GM21447 (cell line): ENCODE measurements at regions not wholly inside any gene's neighbourhood (a gene's known extent, or its start where the extent isn't known, plus 50 kb on each side); places are given as distances from the start of the nearest gene placed in this dataset.
A peak's percentile ranks its signal among the peaks of the same experiment; 100 is the strongest.
"Not testable (repeated sequence)": the region's sequence is repeated elsewhere in the genome, so short reads cannot be mapped to it uniquely, and the experiment has no call there.

Source experiments
- ATAC-seq: cut with Tn5 transposase; IDR thresholded peaks from one replicate; pipeline ENCODE4 v1.9.1; 2021; ENCODE audit not compliant: unreplicated experiment

DNA sequence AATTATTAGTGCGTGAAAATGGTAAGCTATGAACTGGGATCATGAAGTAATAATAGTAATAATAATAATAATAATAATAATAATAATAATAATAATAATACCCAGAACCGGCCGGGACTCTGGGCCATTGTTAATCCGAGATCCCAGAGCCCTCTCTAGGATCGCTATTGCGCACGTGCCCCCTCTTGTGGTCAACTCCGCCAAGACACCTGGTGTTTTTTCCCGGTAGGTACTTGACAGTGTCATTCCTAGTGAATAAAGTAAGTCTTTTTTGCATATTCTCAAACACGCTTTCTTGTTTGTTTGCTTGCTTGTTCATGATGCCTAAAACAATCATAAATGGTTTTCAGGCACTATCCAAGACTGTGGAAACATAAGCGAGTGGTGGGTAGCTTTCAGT is 513.7 kb downstream of the RPIA start:
- ATAC-seq: peak; percentile 83

DNA sequence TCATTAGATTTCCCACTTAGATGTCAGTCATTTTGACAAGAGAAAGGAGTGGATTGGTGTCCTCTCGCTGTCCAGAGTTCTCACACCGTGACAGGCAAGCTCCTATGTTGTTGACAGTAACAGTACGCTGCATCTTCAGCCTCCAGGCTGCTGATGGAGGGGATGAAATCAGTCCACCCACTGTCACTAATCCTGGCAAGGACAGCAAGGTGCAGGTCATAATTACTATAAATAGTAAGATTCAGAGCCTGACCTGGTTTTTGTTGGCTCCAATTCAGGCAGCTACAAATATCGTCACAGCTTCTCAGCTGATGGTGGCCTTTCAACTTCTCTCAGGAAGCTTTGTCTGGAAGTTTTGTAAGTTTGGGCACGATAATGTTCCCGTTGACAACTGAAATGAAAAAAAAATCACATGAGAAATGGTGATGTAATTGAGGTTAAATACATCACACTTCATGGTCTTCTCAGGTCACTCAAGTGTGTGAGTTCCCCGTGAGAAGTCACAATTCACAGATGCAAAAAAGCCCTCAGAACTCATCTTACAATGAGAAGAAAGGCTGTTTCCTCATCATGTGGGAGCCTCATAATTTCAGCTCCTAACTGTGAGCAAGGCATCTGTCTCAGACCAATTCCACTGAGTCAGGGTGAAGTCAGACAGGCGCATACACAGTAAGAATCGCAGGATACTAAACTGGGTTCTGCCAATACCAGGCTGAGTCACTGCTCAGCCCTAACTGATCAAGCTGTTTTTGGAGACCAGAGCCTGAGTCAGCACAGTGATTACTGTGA is 516.9 kb downstream of the RPIA start:
- ATAC-seq: not testable (repeated sequence)

DNA sequence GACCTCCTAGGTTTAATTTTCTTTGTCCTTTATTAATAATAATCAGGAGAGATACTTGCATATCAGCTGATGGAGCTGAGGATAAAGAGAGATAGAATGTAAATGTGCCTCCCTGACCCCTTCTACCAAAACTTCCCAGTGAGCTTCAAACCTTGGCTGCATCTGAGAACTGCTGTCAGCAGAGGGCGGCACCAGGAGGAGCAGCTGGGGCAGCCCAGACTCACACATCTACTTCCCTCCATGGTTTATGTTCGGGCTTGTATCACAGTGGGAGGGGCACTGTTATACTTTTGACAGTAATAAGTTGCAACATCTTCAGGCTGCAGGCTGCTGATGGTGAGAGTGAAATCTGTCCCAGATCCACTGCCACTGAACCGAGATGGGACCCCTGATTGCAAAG is 521.7 kb downstream of the RPIA start:
- not testable (repeated sequence) for ATAC-seq

DNA sequence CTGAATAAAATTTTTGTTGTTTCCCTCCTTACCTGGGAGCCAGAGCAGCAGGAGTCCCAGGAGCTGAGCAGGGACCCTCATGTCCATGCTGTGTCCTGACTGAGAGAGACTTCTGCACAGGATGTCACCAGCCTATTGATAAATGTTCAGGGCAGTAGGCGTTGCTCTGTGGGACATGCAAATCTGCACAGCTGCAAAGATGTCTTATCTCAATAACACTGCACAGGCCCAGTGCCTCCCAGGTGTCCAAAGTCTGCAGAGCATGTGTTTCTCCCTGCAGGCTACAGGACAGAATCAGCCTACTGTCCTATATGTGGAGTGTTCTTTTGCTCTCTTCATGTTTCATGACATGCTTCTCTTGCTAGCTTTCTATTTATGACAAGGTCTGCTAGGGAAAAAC is 522.3 kb downstream of the RPIA start:
- not testable (repeated sequence) for ATAC-seq

DNA sequence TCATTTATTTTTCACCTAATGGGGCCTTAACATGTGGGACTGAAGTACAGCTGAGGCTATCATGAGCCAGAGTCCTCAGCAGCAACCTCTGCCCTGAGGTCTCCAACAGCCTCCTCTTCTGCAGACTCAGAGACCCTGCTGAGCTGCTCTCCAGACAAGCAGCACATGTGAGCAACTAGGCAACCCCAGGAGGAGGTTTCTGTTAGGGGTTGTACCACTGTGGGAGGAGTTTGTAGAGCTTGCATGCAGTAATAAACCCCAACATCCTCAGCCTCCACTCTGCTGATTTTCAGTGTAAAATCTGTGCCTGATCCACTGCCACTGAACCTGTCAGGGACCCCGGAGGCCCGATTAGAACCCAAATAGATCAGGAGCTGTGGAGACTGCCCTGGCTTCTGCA is 530.0 kb downstream of the RPIA start:
- not testable (repeated sequence) for ATAC-seq

DNA sequence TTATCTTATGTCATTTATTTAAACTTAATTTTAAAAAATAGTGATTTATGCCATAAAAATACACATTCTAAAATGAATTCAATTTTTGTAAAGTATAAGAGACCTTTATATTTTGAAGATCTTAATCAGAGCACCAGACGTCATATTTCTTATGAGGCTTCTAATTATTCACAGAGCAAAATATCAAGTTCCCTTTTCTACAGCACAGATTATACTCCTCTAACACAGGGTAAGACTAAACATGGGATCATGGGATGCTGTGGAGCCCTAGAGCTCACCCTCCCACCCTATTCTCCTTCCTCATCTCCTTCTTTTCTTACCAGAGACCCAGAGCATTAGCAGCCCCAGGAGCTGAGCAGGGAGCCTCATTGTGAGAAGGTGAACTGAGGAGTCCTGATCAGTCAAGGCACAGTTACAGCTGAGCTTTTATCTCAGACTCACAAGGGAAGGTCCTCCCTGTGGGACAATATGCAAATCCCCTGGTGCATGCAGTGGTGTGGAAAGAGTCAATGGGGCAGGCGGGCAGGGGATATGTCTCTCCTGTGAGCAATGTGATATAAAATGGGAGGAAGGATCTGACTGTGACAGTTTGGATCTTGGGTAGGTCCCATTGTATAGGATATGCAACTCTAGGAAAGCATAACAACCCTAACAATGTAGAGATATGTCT is 530.7 kb downstream of the RPIA start:
- ATAC-seq: peak; percentile 70

DNA sequence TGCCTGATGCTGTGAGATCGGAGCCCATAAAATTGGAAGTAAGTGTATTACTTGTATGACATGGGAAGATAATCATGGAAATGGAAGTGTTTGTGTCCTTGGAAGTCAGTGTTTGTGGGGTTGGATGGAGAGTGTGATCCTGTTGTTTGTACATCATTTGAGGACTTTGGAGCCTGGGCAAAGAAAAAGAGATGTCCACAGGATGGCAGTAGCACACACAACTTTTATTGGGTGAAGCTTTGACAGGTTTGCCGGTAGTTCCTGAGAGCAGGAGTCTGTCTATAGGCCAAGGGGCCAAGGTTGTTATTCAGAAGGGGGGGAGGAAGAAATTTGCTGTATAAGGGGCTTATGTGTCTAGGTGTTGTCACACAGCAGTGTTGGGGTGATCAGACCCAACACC is 533.3 kb downstream of the RPIA start:
- ATAC-seq: not testable (repeated sequence)

DNA sequence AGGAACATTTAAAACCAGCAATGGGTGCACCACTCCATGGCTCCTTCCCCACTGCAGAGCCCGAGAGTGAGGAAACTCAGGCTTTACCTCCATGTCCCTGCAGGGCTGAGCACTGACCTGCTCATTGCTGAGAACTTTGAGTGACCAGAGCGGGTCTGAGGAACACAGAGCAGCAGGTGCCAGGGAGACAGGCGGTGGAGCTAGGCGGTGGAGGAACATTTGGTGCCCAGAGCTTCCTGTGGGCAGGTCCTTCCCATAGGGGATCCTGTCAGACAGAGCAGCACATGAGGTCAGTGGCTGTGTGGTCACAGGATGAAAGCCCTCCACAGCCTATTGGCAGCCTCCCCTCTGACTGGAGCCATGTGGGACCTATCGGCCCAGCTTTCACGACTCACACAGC is 538.5 kb downstream of the RPIA start:
- ATAC-seq: not testable (repeated sequence)

DNA sequence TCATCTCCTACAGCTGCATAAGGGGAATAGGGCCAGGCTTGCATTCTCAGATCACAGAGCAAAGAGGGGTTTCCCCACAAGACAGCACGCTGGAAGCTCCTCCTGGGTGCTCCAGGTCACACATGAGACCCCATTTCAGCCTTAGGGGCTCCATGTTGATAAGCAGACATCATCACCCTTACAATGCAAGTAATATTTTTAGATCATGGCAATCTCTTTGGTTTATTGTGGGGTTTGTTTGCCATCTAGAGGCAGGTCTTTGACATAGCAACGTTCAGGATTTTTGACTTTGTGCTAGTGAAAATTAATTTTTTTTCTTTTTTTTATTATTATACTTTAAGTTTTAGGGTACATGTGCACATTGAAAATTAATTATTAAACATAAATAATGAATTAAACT is 539.8 kb downstream of the RPIA start:
- ATAC-seq: not testable (repeated sequence)

DNA sequence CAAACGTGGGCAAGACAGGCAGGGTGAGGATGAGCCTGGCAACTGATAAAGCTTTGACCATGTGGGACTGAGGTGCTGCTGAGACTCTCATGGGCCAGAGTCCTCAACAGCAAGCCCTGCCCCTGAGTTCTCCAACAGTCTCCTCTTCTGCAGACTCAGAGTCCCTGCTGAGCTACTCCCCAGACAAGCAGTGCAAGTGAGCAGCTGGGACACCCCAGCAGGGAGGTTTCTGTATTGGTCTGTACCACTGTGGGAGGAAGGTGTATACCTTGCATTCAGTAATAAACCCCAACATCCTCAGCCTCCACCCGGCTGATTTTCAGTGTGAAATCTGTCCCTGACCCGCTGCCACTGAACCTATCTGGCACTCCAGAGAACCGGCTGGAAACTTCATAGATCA is 542.5 kb downstream of the RPIA start:
- ATAC-seq: not testable (repeated sequence)

DNA sequence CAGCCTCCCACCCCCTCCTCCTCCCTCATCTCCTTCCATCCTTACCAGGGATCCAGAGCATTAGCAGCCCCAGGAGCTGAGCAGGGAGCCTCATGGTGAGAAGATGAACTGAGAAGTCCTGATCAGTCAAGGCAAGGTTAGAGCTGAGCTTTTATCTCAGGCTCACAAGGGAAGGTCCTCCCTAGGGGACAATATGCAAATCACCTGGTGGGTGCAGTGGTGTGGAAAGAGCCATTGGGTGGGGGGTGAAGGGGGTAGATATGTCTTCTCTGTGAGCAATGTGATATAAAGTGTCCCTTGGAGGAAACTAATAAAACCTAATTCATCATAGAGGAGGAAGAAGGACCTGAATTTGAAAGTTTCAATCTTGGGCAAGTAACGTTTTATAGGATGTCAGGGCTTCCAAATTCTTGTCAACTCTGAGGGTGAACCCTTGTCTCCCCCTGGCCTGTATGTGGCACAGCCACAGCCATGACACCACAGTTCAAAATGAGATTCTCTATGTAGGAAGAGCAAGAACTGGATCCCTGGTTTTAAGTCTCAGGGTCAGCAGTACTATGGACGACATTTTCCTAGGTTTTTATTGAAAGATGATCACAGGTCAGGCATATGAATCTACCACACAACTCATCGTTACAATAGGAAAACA is 543.5 kb downstream of the RPIA start:
- not testable (repeated sequence) for ATAC-seq

DNA sequence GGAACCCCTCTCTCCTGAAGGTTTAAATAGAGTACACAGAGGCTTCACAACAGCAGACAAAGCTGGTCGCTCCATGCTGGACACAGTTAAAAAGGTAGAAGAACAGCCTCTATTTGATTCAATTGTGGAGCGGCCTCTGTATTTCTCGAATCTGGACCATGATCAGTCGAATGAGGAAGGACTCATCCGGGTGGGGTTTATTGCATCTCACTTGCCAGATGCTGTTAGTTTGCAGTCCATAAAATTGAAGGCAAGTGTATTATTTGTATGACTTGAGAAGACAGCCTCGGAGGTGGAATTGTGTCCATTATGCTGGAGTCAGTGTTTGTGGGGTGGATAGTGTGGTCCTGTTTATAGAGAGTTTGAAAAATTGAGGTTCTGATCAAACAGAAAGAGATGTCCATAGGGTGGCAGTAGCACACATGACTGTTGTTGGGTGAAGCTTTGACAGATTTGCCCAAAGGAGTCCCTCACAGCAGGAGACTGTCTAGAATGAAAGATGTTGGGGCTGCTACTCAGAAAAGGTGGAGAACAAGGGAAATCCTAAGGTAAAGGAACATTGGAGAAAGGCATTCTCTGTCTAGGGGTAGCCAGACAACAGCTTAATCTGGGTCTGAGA is 545.5 kb downstream of the RPIA start:
- not testable (repeated sequence) for ATAC-seq

DNA sequence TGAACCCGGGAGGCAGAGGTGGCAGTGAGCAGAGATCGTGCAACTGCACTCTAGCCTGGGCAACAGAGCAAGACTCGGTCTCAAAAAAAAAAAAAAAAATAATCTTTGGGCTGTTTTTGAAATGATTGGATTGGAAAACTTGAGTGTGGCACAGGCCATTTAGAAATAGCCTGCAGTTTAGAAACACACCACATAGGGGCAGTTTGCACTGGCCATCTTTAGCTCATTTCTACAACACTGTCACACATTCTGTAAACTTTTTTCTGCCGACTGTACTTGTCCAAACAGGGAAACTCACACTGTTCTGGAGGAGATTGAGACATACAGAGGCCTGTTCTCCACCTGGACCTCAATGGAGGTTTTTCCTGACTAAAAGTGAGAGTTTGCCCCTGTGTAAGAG is 546.3 kb downstream of the RPIA start:
- ATAC-seq: not testable (repeated sequence)

DNA sequence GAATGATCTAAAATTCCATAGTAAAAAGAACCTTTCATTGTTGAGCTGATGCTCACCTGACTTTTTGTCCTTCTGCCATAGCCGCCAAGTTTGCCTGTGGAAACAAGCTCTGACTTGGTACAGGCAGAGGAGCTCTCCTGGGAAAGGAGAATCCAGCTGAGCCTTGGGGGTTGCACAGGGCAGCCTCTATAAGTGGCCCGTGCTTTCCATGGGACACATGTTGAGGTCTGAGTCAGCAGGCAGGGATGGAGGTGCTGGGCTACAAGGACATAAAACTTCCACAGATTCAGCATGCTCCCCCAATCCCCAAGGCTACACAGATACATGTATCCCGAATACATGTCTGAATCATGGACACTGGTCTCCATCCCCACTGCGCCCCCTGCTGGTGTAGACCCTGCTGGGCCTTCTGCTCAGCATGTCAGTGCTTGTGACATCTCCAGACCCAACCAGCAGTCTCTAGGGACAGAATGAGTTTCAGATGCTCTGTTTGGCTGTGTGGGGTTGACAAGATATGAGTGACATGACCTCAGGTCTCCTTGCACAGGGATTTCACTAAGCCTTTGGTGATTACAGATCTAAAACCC is 551.7 kb downstream of the RPIA start:
- ATAC-seq: peak; percentile 94

DNA sequence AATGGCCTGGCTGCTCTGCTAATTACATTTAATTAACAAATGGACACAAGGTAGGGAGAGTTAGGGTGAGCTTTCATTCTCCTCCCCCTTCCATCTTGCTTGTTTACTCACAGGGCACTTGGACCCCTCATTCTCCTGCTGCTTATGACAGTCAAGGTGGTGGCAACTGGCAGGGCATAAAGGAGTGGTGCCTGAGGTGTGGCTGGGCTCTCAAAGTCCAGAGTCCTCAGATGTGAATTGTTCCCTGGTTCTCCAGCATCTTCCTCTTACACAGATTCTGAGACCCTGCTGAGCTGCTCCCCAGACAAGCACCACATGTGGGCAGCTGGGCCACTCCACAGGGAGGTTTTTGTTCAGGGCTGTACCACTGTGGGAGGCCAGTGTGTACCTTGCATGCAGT is 552.9 kb downstream of the RPIA start:
- not testable (repeated sequence) for ATAC-seq

DNA sequence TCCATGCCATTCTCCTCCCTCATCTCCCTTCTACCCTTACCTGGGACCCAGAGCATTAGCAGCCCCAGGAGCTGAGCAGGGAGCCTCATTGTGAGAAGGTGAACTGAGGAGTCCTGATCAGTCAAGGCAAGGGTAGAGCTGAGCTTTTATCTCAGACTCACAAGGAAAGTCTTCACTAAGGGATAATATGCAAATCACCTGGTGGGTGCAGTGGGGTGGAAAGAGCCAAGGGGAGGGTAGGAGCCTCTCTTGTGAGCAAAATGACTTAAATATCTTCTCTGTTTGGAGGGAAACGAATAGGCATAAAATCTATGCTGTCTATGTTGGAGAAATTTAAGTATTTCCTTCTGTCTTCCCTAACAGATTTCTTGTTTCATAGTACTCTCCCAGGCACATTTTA is 554.0 kb downstream of the RPIA start:
- ATAC-seq: peak; percentile 53

DNA sequence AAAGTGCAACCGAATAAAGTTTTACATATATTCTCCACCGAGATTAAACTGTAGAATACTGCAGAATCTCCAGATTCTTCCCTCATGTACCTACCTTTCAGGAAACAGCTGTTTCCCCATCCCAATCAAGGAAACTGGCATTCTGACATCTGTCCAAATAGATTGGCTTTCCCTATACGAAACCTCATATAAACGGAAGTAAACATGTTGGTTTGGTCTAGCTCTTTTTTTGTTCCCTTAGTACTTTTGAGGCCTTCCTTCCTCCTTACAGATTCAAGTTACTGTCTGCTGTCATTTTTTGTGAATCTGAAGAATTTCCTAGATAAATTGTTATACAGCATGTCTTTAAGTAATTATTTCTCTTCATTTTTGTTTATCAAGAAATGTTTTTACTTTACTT is 554.6 kb downstream of the RPIA start:
- not testable (repeated sequence) for ATAC-seq

DNA sequence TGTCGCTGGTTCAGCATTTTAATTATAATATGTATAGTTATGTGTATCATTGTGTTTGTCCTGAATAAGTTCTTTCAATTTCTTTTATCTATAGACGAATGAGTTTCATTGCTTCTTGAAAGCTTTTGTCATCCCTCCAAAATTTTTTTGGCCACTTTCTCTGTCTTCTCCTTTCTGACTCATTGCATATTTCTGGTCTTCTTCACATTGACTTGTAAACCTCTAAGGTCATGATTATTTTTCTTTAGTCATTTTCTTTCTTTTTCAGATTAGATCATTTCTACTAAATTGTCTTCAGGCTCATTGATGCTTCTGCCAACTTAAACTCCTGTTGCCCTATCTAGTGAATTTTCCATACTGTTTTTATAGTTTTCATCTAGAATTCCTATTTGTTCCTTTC is 555.1 kb downstream of the RPIA start:
- not testable (repeated sequence) for ATAC-seq

DNA sequence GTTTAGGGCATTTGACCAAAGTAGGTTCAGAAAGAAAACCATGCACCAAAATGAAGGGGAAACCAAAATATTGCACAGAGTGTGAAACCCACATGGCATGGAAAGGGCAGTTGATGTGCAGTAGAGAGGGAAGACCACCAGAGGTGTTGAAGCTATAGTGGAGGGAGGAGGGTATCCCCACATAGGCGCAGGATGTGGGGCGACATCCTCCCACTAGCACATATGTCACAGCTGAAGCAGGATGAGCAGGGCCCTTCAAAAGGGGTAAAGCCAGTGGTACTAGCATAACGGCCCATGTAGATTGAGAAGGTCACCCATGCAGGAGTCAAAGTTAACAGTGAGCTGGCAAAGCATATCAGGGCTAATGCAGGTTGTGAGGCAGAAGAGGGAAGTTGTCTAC is 563.5 kb downstream of the RPIA start:
- ATAC-seq: not testable (repeated sequence)

DNA sequence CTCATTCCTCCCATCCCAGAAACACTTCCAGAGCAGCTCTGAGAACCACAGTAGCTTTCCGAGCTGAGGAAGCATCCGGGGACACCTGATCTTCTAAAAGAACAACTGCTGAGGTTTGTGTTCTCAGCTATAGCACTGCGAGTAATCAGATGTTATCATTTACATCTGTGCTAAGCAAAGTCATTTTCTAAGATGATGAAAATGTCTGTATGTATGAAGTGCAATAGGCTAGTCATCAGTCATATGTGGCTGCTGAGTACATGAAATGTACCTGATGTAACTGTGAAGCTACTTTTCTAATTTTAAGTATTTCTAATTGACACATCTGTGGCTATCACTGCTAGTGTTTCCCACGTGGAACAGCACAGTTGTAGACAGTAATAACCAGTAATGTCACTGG is 582.0 kb downstream of the RPIA start:
- ATAC-seq: not testable (repeated sequence)

DNA sequence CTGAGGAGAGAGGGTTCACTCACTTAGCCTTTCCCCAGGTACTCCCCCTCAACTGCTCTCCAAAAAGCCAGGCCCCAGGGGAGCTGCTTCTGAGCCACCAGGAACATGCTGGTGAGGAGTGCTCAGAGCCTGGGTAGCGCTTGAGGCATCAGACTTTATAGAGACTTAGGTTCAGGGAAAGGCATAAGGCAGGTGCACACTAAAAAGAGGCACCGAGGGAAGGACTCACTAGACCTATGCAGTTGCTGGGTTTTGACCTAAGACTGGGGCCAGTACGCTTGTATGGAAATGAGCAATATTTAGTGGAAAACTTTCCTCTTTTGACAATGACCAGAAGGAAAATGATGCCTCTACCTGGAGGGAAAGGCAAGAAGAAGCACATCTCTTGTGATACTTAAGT is 589.1 kb downstream of the RPIA start:
- ATAC-seq: not testable (repeated sequence)
